ENCODE measurements at regions not wholly inside any gene's neighbourhood (a gene's known extent, or its start where the extent isn't known, plus 50 kb on each side); places are given as distances from the start of the nearest gene placed in this dataset.

DNA sequence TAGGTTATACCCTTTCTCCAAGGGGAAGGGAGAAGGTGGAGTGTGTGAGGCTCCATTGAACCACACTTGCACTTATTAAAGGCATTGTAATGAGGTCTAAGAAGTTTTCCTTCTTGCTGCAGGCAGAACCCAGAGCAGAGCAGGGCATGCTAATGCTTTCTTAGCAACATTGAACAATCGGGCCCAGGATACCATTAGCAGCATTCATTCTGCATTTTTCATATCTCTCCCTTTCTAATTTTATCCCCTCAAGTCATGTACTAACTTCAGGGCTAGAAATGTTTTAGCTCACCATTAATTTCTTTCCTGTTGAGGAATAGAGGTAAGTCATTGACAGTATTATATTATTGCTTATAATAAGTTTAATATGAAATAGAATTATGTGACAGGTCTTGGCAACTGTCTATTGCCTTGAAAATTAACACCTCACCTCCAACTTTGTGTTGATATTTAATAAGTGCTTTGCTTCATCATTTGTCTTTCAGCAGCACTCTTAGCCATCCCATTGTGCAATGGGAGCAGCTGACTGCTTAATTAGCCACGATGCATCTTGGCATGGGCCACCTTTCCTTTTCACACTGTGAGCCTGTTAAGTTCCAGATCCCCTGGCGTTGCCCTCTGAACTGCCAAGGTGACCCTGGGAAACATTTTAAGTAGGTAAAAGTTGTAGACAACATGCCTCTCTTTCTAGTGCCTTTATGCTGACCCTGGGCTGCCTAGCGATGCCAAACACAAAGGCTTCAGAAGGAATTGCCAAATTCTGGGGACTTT is 300.8 kb upstream of the MEX3C start:
- ChIA-PET CTCF (no interaction called here), POLR2A (no interaction called here)
- Mint-ChIP-seq H3K27ac (no peak overlapping the region), H3K27me3 (ENCODE audit: low read depth) (peaks cover 3% of the 10 kb centered on the region; the same call in 1 of the 2 replicates), H3K4me1 (no peaks in the 10 kb centered on the region), H3K9me3 (peaks cover 13% of the 10 kb centered on the region), H3K36me3 (no peaks in the 10 kb centered on the region), H3K4me3 (no peak overlapping the region)
- no peak for ATAC-seq
- no peak for DNase-seq (ENCODE audit: low spot score)
- TF ChIP-seq, protein P1, sequence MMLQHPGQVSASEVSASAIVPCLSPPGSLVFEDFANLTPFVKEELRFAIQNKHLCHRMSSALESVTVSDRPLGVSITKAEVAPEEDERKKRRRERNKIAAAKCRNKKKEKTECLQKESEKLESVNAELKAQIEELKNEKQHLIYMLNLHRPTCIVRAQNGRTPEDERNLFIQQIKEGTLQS (CRISPR knock-in tag; conservative IDR thresholded peaks at IDR 0.05), result no peak
- TF ChIP-seq, protein P2, sequence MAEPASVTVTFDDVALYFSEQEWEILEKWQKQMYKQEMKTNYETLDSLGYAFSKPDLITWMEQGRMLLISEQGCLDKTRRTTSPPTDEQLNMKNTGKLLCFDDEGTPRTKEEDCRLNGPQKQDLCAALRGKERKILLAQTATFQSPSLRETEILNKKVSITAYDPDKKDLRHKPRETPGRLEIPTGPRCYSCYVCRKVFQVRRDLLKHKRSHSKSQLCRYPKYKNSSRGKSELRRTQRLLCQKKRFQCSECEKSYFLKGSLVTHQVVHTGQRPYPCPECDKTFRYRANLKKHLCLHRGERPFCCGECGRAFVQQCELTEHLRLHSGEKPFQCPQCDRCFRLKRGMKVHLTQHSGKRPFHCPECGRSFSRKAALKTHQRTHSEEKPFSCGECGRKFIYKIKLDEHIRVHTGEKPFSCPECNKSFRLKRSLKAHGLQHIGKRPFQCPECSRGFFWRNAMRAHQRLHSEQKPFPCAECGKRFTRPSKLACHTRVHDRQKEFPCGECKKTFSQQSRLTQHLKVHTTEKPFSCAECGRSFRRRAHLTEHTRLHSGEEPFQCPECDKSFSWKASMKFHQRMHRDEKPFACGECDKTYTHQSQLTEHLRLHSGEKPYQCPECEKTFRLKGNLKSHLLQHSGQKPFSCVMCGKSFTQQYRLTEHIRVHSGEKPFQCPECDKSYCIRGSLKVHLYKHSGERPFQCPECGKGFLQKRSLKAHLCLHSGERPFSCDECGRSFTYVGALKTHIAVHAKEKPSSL (CRISPR knock-in tag; conservative IDR thresholded peaks at IDR 0.05), result no peak
- TF ChIP-seq CREM (CRISPR knock-in tag; IDR thresholded peaks at IDR 0.05) (no peak), NR2C2 (CRISPR knock-in tag; IDR thresholded peaks at IDR 0.05) (no peak), ZNF232 (CRISPR knock-in tag; IDR thresholded peaks at IDR 0.05) (no peak), SMAD3 (CRISPR knock-in tag; IDR thresholded peaks at IDR 0.05; ENCODE audit: borderline replicate concordance) (no peak), ZNF138 (CRISPR knock-in tag; conservative IDR thresholded peaks at IDR 0.05) (no peak), ETV6 (CRISPR knock-in tag; IDR thresholded peaks at IDR 0.05) (no peak), FOXP1 (CRISPR knock-in tag; IDR thresholded peaks at IDR 0.05; ENCODE audit: borderline replicate concordance) (no peak), ZNF219 (CRISPR knock-in tag; IDR thresholded peaks at IDR 0.05; ENCODE audit: borderline replicate concordance) (no peak)
- TF ChIP-seq, protein P3, sequence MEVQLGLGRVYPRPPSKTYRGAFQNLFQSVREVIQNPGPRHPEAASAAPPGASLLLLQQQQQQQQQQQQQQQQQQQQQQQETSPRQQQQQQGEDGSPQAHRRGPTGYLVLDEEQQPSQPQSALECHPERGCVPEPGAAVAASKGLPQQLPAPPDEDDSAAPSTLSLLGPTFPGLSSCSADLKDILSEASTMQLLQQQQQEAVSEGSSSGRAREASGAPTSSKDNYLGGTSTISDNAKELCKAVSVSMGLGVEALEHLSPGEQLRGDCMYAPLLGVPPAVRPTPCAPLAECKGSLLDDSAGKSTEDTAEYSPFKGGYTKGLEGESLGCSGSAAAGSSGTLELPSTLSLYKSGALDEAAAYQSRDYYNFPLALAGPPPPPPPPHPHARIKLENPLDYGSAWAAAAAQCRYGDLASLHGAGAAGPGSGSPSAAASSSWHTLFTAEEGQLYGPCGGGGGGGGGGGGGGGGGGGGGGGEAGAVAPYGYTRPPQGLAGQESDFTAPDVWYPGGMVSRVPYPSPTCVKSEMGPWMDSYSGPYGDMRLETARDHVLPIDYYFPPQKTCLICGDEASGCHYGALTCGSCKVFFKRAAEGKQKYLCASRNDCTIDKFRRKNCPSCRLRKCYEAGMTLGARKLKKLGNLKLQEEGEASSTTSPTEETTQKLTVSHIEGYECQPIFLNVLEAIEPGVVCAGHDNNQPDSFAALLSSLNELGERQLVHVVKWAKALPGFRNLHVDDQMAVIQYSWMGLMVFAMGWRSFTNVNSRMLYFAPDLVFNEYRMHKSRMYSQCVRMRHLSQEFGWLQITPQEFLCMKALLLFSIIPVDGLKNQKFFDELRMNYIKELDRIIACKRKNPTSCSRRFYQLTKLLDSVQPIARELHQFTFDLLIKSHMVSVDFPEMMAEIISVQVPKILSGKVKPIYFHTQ (CRISPR knock-in tag; IDR thresholded peaks at IDR 0.05), result no peak
- TF ChIP-seq, protein P4, sequence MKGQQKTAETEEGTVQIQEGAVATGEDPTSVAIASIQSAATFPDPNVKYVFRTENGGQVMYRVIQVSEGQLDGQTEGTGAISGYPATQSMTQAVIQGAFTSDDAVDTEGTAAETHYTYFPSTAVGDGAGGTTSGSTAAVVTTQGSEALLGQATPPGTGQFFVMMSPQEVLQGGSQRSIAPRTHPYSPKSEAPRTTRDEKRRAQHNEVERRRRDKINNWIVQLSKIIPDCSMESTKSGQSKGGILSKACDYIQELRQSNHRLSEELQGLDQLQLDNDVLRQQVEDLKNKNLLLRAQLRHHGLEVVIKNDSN (CRISPR knock-in tag; IDR thresholded peaks at IDR 0.05), result no peak
- TF ChIP-seq, protein P5, sequence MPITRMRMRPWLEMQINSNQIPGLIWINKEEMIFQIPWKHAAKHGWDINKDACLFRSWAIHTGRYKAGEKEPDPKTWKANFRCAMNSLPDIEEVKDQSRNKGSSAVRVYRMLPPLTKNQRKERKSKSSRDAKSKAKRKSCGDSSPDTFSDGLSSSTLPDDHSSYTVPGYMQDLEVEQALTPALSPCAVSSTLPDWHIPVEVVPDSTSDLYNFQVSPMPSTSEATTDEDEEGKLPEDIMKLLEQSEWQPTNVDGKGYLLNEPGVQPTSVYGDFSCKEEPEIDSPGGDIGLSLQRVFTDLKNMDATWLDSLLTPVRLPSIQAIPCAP (CRISPR knock-in tag; IDR thresholded peaks at IDR 0.05), result no peak

DNA sequence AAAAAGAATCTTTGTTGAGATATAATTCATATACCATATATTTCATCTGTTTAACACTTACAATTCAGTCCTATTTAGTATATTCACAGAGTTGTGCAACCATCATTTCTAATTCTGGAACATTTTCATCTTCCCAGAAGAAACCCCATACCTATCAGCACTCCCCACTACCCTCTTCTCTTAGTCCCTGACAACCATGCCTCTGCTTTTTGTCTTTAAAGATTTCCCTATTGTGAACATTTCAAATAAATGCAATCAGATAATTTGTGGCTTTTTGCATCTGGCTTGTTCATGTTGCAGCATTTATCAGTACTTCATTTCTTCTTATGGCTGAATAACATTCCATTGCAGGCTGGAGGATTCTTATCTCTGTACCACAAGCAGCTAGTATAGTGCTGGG is 305.9 kb upstream of the MEX3C start:
- POLR2A ChIA-PET, result no interaction called here
- no peak overlapping the region for H3K4me3 Mint-ChIP-seq
- ATAC-seq (no peak), DNase-seq (ENCODE audit: low spot score) (no peak)
- peaks cover 7% of the 10 kb centered on the region for H3K9me3 Mint-ChIP-seq
- CTCF ChIA-PET, result no interaction called here
- no peak overlapping the region for H3K27ac Mint-ChIP-seq
- H3K4me1 Mint-ChIP-seq, result no peaks in the 10 kb centered on the region
- H3K27me3 Mint-ChIP-seq (ENCODE audit: low read depth), result no peaks in the 10 kb centered on the region
- H3K36me3 Mint-ChIP-seq, result peaks cover 13% of the 10 kb centered on the region
- TF ChIP-seq, protein P6, sequence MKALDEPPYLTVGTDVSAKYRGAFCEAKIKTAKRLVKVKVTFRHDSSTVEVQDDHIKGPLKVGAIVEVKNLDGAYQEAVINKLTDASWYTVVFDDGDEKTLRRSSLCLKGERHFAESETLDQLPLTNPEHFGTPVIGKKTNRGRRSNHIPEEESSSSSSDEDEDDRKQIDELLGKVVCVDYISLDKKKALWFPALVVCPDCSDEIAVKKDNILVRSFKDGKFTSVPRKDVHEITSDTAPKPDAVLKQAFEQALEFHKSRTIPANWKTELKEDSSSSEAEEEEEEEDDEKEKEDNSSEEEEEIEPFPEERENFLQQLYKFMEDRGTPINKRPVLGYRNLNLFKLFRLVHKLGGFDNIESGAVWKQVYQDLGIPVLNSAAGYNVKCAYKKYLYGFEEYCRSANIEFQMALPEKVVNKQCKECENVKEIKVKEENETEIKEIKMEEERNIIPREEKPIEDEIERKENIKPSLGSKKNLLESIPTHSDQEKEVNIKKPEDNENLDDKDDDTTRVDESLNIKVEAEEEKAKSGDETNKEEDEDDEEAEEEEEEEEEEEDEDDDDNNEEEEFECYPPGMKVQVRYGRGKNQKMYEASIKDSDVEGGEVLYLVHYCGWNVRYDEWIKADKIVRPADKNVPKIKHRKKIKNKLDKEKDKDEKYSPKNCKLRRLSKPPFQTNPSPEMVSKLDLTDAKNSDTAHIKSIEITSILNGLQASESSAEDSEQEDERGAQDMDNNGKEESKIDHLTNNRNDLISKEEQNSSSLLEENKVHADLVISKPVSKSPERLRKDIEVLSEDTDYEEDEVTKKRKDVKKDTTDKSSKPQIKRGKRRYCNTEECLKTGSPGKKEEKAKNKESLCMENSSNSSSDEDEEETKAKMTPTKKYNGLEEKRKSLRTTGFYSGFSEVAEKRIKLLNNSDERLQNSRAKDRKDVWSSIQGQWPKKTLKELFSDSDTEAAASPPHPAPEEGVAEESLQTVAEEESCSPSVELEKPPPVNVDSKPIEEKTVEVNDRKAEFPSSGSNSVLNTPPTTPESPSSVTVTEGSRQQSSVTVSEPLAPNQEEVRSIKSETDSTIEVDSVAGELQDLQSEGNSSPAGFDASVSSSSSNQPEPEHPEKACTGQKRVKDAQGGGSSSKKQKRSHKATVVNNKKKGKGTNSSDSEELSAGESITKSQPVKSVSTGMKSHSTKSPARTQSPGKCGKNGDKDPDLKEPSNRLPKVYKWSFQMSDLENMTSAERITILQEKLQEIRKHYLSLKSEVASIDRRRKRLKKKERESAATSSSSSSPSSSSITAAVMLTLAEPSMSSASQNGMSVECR (CRISPR knock-in tag; IDR thresholded peaks at IDR 0.05; ENCODE audit: borderline replicate concordance), result no peak
- TF ChIP-seq, protein P2 (CRISPR knock-in tag; conservative IDR thresholded peaks at IDR 0.05), result no peak
- TF ChIP-seq ELF4 (CRISPR knock-in tag; IDR thresholded peaks at IDR 0.05; ENCODE audit: low read depth) (no peak), ZNF671 (CRISPR knock-in tag; IDR thresholded peaks at IDR 0.05) (no peak), SMAD4 (CRISPR knock-in tag; IDR thresholded peaks at IDR 0.05) (no peak)
- TF ChIP-seq, protein P7, sequence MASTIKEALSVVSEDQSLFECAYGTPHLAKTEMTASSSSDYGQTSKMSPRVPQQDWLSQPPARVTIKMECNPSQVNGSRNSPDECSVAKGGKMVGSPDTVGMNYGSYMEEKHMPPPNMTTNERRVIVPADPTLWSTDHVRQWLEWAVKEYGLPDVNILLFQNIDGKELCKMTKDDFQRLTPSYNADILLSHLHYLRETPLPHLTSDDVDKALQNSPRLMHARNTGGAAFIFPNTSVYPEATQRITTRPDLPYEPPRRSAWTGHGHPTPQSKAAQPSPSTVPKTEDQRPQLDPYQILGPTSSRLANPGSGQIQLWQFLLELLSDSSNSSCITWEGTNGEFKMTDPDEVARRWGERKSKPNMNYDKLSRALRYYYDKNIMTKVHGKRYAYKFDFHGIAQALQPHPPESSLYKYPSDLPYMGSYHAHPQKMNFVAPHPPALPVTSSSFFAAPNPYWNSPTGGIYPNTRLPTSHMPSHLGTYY (CRISPR knock-in tag; IDR thresholded peaks at IDR 0.05), result no peak
- TF ChIP-seq, protein P8, sequence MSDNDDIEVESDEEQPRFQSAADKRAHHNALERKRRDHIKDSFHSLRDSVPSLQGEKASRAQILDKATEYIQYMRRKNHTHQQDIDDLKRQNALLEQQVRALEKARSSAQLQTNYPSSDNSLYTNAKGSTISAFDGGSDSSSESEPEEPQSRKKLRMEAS (CRISPR knock-in tag; IDR thresholded peaks at IDR 0.05), result no peak
